SK-N-SH treated with all-trans-retinoic acid at 6 μM for 48 hours (cell line): ENCODE measurements at regions not wholly inside any gene's neighbourhood (a gene's known extent, or its start where the extent isn't known, plus 50 kb on each side); places are given as distances from the start of the nearest gene placed in this dataset.

Experiments
- BACH2 ChIP-seq: fragments of 250-450 bp; sonication (Bioruptor Pico); IDR thresholded peaks from 2 replicates; pipeline ENCODE4 v1.9.0; 2021; ENCODE audit warnings: mild to moderate bottlenecking, borderline replicate concordance
- CSDC2 ChIP-seq: fragments of 250-450 bp; sonication (Bioruptor Pico); IDR thresholded peaks from 2 replicates; pipeline ENCODE4 v1.5.0; 2020; ENCODE audit warnings: mild to moderate bottlenecking, moderate library complexity
- ESRRG ChIP-seq: fragments of 250-450 bp; sonication (Bioruptor Pico); IDR thresholded peaks from 2 replicates; pipeline ENCODE4 v1.6.1; 2021; ENCODE audit warnings: mild to moderate bottlenecking
- RARB ChIP-seq: fragments of 250-450 bp; sonication (Bioruptor Pico); IDR thresholded peaks from 2 replicates; pipeline ENCODE4 v1.8.0; 2021; ENCODE audit warnings: mild to moderate bottlenecking, moderate library complexity
- ZC3H10 ChIP-seq: fragments of 250-450 bp; sonication (Bioruptor Pico); IDR thresholded peaks from 2 replicates; pipeline ENCODE4 v1.5.1; 2021; ENCODE audit warnings: mild to moderate bottlenecking, moderate library complexity
- ZFP3 ChIP-seq: fragments of 250-450 bp; sonication (Bioruptor Pico); IDR thresholded peaks from 2 replicates; pipeline ENCODE4 v1.5.0; 2020; ENCODE audit warnings: mild to moderate bottlenecking, moderate library complexity
- ZFP30 ChIP-seq: fragments of 450-650 bp; formaldehyde crosslinking; IDR thresholded peaks from 2 replicates; pipeline ENCODE4 v1.5.0; 2022; ENCODE audit warnings: mild to moderate bottlenecking, moderate library complexity
- ZNF8 ChIP-seq: fragments of 450-650 bp; formaldehyde crosslinking; IDR thresholded peaks from 2 replicates; pipeline ENCODE4 v1.5.0; 2020; ENCODE audit warnings: mild to moderate bottlenecking, moderate library complexity
- TF ChIP-seq, protein P1 (sequence below): fragments of 250-450 bp; sonication (Bioruptor Pico); IDR thresholded peaks from 2 replicates; pipeline ENCODE4 v1.8.0; 2020; ENCODE audit warnings: mild to moderate bottlenecking, moderate library complexity, borderline replicate concordance
- TF ChIP-seq, protein P2 (sequence below): fragments of 250-450 bp; sonication (Bioruptor Pico); IDR thresholded peaks from 2 replicates; pipeline ENCODE4 v1.5.1; 2020; ENCODE audit warnings: low read depth, mild to moderate bottlenecking, moderate library complexity

DNA sequence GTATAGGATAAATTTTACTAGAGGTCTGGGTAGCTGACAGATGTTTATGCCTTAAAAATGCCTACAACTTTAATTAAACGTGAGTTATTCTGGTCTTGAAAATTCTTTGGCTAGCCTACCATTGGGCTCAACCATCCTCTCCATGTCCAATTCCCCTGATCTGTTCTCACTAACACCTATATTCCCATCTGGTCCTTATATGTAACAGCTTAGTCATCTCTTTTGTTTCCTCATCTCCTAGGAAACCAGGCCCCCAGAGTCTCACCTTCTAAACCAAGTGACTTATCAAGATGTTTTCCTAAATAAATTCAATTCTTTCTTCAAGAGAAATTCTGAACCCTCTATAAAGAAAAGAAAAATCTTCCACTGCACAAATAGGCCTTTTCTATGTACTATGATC lies 148.5 kb downstream of the TTC32 start:
- TF ChIP-seq BACH2 = no peak
- TF ChIP-seq, protein P1, sequence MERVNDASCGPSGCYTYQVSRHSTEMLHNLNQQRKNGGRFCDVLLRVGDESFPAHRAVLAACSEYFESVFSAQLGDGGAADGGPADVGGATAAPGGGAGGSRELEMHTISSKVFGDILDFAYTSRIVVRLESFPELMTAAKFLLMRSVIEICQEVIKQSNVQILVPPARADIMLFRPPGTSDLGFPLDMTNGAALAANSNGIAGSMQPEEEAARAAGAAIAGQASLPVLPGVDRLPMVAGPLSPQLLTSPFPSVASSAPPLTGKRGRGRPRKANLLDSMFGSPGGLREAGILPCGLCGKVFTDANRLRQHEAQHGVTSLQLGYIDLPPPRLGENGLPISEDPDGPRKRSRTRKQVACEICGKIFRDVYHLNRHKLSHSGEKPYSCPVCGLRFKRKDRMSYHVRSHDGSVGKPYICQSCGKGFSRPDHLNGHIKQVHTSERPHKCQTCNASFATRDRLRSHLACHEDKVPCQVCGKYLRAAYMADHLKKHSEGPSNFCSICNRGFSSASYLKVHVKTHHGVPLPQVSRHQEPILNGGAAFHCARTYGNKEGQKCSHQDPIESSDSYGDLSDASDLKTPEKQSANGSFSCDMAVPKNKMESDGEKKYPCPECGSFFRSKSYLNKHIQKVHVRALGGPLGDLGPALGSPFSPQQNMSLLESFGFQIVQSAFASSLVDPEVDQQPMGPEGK (CRISPR knock-in tag) = no peak
- no peak for TF ChIP-seq RARB (CRISPR knock-in tag)
- TF ChIP-seq CSDC2 (CRISPR knock-in tag) = no peak
- no peak for TF ChIP-seq ESRRG (CRISPR knock-in tag)
- TF ChIP-seq ZC3H10 (CRISPR knock-in tag) = no peak
- no peak for TF ChIP-seq ZFP30 (CRISPR knock-in tag)
- TF ChIP-seq, protein P2, sequence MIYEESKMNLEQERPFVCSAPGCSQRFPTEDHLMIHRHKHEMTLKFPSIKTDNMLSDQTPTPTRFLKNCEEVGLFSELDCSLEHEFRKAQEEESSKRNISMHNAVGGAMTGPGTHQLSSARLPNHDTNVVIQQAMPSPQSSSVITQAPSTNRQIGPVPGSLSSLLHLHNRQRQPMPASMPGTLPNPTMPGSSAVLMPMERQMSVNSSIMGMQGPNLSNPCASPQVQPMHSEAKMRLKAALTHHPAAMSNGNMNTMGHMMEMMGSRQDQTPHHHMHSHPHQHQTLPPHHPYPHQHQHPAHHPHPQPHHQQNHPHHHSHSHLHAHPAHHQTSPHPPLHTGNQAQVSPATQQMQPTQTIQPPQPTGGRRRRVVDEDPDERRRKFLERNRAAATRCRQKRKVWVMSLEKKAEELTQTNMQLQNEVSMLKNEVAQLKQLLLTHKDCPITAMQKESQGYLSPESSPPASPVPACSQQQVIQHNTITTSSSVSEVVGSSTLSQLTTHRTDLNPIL = no peak
- no peak for TF ChIP-seq ZNF8 (CRISPR knock-in tag)
- no peak for TF ChIP-seq ZFP3 (CRISPR knock-in tag)
